GM21717 (cell line): ENCODE measurements at regions not wholly inside any gene's neighbourhood (a gene's known extent, or its start where the extent isn't known, plus 50 kb on each side); places are given as distances from the start of the nearest gene placed in this dataset.
"Not testable (repeated sequence)": the region's sequence is repeated elsewhere in the genome, so short reads cannot be mapped to it uniquely, and the experiment has no call there.

ENCODE experiments used
- ATAC-seq: cut with Tn5 transposase; IDR thresholded peaks from one replicate; pipeline ENCODE4 v1.9.1; 2021; ENCODE audit warnings: mild to moderate bottlenecking, moderate library complexity; ENCODE audit not compliant: unreplicated experiment

- ATAC-seq, result no peak
These were observed 119.7 kb downstream of the GASK1B start for GRCh38 chr4:158053086-158053485.

DNA sequence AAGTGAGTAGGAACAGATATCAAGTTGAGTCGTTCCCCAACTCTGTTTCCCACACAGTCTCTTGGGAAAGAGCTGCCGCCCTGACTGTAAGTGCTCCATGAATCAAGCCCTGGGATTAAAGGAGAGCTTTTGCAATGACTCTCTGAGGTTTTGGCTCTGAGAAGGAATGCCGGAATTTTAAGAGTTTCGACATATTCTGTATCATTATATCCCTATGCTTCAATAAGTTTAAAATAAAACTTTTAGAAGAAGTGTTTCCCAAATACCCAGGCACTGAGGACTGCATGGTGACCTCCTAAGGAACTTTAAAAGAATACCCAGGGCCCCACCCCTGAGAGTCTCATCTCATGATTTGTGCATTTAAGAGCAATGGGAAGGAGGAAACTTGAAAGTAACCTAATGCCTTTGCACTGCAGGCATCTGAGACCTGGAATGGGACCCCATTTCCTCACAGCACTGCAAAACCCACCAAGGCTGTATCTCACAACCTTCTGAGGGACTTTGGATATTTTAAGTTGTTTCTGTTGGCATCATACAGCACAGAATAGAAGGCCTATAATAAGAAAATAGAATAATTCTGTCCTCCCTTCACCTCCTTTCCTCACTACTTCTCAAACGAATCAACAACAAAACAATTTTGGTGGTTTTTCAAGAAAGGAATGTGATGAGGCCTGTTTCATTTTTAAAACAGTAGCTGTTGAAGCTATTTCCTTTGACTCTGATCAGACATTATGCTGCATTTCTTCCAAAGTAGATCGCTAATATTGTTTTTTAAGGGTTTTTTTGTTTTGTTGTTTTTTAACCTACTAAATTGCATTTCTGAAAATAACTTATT is 121.2 kb downstream of the GASK1B start:
- ATAC-seq, result no peak

DNA sequence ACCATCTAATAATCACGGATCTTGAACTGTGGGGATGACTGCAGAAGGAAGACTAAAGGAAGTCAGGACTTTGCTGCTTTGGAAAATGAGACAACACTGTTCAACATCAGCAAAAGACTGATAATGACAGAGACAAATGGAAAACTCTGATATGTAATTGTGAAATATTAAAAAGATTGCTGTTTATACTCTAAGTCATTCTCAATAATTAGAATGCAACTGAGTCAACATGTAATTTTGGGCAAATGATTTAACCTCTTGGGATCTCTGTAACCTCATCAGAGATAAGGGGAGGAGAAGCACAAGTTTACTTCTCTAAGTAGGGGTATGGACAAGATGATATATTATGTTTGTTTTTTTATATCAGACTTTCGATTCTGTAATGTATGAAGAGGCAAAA is 121.9 kb downstream of the GASK1B start:
- no peak for ATAC-seq

DNA sequence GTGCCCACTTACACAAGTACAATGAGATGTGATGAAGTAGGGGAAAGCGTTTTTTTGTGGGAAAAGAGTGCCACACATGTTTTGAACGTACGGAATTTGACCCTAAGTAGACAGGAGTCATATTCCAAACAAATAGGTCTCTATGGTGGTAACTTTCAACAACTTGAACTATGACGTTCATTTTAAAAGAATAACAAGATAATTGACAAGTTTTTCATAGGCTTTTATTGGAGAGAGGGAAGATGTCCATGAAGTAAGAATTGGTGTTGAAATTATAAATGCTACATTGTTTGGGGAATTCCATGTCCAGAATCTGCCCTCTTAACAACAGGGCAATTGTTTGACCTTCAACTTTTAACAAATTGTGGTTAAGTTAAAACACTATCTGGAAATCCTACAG is 126.5 kb downstream of the GASK1B start:
- no peak for ATAC-seq

DNA sequence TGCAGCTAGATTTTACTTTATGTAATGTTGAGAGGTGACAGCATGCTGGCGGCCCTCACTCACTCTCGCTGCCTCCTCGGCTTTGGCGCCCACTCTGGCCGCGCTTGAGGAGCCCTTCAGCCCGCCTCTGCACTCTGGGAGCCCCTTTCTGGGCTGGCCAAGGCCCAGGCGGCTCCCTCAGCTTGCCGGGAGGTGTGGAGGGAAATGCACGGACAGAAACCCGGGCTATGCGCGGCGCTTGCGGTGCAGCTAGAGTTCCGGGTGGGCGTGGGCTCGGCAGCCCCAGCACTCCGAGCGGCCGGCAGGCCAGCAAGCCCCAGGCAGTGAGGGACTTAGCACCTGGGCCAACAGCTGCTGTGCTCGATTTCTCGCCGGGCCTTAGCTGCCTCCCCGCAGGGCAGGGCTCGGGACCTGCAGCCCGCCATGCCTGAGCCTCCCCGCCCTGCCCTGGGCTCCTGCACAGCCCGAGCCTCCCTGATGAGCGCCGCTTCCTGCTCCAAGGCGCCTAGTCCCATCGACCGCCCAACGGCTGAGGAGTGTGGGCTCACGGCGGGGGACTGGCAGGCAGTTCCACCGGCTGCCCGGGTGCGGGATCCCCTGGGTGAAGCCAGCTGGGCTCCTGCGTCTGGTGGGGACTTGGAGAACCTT is 128.7 kb downstream of the GASK1B start:
- ATAC-seq, result no peak

GRCh38 chr4:158042591-158043030 is 130.2 kb downstream of the GASK1B start:
- ATAC-seq, result no peak

GRCh38 chr4:158038718-158039117 is 134.1 kb downstream of the GASK1B start:
- no peak for ATAC-seq

- ATAC-seq, result no peak
These were observed 135.8 kb downstream of the GASK1B start for GRCh38 chr4:158036998-158037397.

DNA sequence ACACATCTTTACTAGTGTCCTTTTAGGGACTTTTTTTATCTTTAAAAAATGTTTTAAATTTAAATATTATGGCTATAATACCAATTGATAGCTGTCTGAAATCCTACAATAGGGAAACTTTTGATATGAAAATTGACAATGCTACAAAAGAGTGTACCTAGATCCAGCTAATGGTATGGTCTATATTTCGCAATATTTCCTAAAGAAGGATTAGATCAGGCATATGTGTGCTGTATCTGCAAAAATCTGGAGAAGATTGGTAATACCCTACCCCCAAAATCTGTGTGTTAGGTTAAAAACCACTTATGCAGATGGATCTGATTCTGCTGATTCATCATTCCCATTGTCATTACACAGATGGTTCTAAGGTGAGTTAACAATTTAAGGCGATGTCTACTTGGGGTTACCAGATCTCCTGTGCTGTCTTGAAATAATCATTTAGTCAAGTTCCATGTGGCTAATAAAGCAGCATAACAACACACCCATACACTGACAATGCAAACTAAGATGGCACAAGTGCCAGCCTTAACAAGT is 137.1 kb downstream of the GASK1B start:
- ATAC-seq, result no peak

DNA sequence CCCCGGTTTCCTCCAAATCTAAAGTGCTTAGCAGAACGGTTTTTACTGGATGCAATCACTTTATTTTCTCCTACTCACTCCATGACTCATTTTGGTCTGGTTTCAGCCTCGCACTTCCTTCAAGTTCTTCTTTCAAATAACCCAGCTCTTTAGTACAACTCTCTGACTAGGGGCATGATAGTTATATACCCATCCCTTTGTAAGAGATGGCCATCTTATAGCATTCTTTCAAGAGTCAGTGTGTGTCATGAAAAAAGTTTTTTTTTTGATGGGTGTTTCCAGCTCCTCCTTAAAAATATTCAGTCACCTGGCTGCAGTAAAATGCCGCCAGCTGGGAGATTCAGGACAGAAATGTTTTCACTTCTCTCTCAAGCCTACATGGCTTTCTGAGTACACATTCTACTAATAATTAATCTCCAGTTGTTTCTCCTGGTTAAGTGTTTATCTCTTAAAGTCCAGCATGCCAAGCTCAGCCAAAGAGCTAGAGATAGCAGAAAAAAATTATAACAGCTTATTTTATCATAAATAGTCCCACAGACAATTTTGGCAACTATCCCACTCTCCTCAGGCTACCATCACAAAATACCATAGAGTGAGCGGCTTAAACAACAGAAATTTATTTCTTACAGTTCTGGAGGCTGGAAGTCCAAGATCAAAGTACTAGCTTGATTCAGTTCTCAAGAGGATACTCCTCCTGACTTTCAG is 139.3 kb downstream of the GASK1B start:
- no peak for ATAC-seq

- ATAC-seq, result no peak
These were observed 140.0 kb downstream of the GASK1B start for GRCh38 chr4:158032733-158033415.

- ATAC-seq, result not testable (repeated sequence)
These were observed 144.4 kb downstream of the GASK1B start for GRCh38 chr4:158028381-158028780.

DNA sequence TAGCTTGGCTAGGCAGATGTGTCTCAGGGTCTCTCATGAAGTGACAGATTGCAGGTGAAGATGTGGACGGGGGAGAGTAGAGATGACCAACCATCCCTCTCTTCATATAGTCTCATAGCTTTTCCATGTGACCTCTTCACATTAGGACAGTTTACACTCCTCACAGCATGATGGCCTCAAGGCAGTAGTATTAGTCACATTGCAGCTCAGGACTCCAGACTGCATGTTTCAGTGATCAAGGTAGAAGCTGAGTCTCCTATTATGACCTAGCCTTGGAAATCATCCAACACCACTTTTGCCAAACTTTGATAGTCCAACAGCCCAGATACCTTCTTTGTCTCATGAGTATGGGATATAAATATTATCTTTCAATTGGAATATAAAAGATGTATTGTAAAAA is 147.7 kb downstream of the GASK1B start:
- no peak for ATAC-seq

DNA sequence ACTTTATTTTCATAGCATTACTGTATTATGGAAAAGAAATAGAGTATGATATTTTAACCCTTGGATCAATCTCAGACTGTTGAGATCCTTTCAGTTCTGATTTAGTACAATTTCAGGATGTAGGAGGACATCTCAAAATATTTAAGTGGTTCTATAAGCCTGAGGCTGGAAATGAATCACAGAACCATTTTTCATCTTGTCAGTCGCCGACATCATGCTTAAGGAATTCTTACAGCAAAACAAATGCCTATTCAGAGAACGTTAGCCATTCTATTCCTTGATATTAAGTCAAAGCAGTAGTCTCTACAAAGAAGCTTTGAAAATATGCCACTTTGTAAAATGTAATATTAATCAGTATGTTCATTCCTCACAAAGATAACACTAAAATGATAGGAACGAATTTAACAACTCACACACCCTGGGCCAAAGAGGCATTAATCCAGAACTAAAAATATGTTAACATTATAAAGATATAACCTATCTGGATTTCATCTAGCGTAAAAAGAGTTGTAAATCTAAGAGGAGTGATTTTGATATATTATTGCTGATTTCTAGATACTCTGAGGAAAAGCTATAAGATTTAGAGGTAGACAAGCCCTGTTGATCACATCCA is 152.0 kb downstream of the GASK1B start:
- no peak for ATAC-seq

- no peak for ATAC-seq
These were observed 152.6 kb downstream of the GASK1B start for GRCh38 chr4:158020176-158020575.

DNA sequence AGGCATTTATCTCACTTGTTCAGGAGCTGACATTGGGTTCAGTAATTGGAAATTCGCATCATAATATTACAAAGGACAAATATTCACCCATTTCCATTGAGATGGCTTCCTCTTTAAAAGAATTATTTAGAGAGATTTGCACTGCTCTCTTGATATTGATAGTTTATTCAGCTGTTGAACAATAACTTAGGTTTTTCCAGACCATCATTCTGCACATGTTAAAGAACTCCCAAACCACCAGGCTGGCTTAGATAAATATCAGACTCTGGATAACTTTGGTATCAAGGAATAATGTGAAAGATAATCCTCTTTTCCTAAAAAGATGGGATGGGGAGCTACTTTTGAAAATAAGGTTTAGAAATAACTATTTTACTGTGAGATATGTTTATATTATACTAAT is 154.0 kb downstream of the GASK1B start:
- ATAC-seq, result no peak

DNA sequence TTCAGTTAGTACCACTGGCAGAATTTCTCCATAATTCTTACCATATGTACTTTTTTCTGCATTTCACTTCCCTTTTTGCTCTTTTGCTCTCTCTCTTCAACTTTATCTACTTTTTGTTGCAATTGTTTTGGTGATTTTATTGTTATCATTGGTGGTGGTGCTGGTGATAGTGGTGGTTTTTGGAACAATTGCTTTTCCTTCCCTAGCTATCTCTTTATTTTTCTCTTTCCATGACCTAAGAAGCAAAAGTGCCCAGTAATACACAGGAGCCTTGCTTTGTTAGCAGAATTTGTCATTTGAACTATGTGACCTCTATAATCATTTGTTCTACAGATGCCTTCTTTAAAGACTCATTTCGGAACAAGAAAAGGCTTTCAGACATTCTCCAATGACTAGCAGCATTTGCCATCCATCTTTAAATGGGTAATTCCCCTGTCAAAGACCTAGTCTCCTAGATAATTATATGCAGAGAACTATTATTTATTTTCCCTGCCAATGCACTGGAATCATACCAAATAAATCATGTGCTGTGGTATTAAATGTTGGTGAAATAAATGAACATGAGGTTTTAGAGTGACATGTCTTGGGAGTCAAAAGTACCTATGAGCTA is 154.5 kb downstream of the GASK1B start:
- no peak for ATAC-seq

DNA sequence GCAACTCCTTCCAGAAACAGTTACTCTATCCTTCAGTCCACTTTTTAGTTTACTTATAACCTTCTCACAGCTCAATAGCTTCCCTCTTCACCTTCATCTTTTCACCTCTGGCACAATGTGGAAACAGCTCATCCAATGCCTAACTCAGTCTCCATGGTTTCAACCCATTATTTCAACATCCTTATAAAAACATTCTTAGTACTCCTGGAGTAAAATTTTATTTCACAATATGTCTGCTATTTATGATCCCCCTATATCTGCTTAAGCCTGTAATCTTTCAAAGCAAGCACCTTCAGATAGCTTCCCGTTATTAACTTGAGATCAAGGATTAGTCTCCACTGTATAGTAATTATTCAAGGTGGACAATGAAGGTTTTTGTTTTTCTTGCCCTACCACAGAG is 156.3 kb downstream of the GASK1B start:
- ATAC-seq, result no peak

- no peak for ATAC-seq
These were observed 157.6 kb downstream of the GASK1B start for GRCh38 chr4:158015241-158015640.

GRCh38 chr4:158013858-158014257 is 159.0 kb downstream of the GASK1B start:
- no peak for ATAC-seq
